Inflammatory macrophage treated with lipopolysaccharide for 1 hour (primary cell): ENCODE measurements at regions not wholly inside any gene's neighbourhood (a gene's known extent, or its start where the extent isn't known, plus 50 kb on each side); places are given as distances from the start of the nearest gene placed in this dataset.
"Not testable (repeated sequence)": the region's sequence is repeated elsewhere in the genome, so short reads cannot be mapped to it uniquely, and the experiment has no call there.

Source experiments
- DNase-seq, 2 donors: peaks; one replicate each; pipeline ENCODE4 v3.0.0-alpha.2; 2020 to 2022

DNA sequence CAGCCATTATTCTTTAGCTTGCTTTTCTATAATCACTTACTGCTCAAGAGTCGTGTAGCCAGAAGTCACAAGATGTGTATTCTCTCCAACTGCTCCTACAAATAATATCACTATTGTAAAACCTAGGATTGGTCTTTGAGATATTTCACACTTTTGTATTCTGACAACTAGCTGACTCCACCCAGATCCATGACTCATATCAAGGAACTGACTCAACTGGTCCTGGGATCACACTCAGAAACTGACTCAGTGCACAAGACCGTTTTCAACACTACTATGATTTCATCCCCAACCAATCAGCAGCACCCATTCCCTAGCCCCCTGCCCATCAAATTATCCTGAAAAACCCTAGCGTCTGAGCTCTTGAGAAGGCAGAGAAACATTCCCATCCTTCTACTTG lies 56.5 kb upstream of the ORC5 start:
- DNase-seq = peak in 1 of 2 donors; percentile 4

DNA sequence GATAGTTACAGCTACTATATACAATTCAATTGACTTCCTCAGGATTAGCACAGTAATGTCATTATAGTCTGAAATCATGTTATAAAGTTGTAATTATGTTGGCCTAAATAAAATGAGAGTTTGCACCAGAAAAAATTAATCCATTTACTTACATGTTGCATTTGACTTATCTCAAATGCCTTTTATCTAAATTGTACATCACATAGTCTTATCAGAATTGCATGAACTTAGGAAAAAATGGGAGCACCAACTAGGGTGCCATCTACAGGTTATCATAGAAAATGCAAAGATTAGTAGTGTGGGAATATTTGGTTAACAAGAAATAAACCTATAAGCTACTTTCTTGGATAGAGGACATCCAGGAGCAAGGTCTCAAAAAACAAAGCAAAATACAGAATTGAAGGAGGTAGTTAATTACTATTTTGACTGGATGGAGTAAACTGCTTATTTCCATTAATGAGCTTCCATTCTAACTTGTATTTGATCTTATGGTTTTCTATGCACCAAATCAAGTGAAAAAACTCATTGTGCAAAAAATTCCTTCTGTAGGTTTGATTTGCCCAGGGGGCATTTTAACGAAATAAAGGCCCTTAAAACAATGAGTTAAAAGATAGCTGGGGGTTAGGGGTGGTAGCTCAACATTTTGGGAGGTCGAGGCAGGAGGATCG lies 60.0 kb upstream of the ORC5 start:
- peak; percentile 2 to 23 for DNase-seq

DNA sequence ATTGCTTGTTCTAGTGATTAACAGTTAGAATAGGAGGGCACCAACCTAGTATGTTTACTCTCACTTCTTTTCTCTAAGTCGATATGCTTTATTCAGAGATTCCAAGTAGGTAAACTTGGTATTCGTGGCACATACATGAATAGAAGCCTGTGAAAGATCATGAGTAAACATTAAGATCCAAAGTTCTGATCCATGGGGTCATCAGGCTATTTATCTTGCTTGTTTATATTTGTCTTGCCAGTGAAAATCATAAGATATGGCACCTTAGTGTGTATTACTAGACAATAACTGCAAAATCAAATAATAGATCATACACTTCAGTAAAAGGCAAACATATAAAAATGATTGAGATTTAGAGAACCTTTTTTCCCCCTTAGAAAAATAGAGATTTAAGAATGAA lies 56.5 kb upstream of the LHFPL3 start:
- DNase-seq = no peak

DNA sequence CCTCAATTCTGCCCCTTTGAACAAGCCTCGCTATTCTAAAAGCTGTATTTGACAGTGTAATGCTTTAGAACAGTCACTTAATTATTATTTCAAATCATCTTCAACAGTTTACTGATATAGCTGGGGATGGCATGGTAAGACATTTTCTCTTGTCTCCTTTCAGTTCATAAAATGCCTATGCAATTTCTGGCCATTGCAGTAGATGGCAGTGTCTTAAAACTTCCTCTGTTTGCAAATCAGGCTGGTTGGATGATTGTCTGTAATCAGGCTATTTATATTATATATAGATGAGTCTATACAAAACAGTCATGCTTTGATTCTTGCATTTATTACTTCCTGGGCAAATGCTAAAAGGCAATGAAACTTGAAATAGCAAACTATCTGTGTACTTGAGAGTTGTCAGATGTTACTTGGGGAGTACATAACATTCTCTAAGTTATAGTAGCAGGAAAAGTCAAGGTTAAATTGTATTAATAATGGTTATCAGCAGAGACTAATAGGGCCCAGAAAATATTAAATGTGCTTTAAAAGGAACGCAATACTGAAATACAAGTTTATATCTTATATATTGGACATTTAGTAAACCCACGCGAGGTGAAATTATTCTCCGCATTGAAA lies 55.5 kb upstream of the LHFPL3 start:
- DNase-seq = peak; percentile 3 to 30

DNA sequence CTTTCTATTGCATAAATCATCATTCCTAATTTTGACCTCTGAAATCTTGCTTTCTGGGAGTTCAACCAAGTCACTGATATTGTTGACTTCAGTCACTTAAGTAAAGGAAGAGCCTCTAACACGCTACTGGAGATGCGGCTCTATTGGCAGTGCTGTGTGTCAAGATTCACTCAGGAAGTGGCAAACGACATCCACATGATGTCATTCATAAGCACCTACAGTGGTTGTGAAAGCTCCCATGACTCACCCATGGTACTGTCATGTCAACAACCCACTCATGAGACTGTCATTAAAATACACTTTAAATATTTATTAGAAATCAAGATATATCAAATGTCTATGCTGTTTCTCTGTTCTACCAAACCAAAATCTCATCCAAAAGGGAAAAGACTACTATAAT lies 52.5 kb upstream of the LHFPL3 start:
- DNase-seq = peak; percentile 4 to 7

DNA sequence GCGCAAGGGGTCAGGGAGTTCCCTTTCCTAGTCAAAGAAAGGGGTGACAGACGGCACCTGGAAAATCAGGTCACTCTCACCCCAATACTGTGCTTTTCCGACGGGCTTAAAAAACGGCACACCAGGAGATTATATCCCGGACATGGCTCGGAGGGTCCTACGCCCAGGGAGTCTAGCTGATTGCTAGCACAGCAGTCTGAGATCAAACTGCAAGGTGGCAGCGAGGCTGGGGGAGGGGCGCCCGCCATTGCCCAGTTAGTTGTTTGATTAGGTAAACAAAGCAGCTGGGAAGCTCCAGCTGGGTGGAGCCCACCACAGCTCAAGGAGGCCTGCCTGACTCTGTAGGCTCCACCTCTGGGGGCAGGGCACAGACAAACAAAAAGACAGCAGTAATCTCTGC lies 51.7 kb upstream of the LHFPL3 start:
- not testable (repeated sequence) for DNase-seq
